CD14-positive monocyte (primary cell): ENCODE measurements at regions not wholly inside any gene's neighbourhood (a gene's known extent, or its start where the extent isn't known, plus 50 kb on each side); places are given as distances from the start of the nearest gene placed in this dataset.

Source experiments
- DNase-seq, 3 donors: peaks; one replicate each; pipeline ENCODE4 v3.0.0-alpha.2; 2011 to 2022
- H2AFZ ChIP-seq: 2 replicates; pipeline ENCODE4 v1.6.0; 2012; ENCODE audit warnings: mild to moderate bottlenecking, low read depth, low read length, inconsistent platforms; ENCODE audit not compliant: insufficient read depth, poor library complexity, severe bottlenecking
- H3K27ac ChIP-seq, 2 donors: 1 replicate in 1 of 2; 2 replicates in 1 of 2; pipeline ENCODE4 v1.5.1; 2012 to 2013; ENCODE audit warnings: low read length in 2 of 2, control low read depth in 1 of 2, inconsistent platforms in 1 of 2, low read depth in 1 of 2, mild to moderate bottlenecking in 1 of 2
- H3K27me3 ChIP-seq, 2 donors: one replicate each; pipeline versions ENCODE4 v1.6.0 to v1.6.1; 2011 to 2013; ENCODE audit warnings: low read length in 2 of 2; ENCODE audit not compliant: control insufficient read depth in 2 of 2, insufficient read depth in 2 of 2
- H3K36me3 ChIP-seq, 2 donors: replicated peaks in 1 of 2; 1 replicate in 1 of 2; 2 replicates in 1 of 2; pipeline versions ENCODE4 v1.5.1 to v1.6.1; 2012 to 2013; ENCODE audit warnings: low read length in 2 of 2, control low read depth in 1 of 2, inconsistent platforms in 1 of 2, mild to moderate bottlenecking in 1 of 2; ENCODE audit not compliant: insufficient read depth in 2 of 2, control insufficient read depth in 1 of 2
- H3K4me1 ChIP-seq, 2 donors: 1 replicate in 1 of 2; 2 replicates in 1 of 2; pipeline versions ENCODE4 v1.5.1 to v1.6.1; 2012 to 2013; ENCODE audit warnings: low read length in 2 of 2, control low read depth in 1 of 2, inconsistent platforms in 1 of 2, mild to moderate bottlenecking in 1 of 2, moderate library complexity in 1 of 2; ENCODE audit not compliant: insufficient read depth in 2 of 2, control insufficient read depth in 1 of 2
- H3K4me2 ChIP-seq: replicated peaks from 2 replicates; pipeline ENCODE3; 2012; ENCODE audit warnings: low read length, moderate library complexity, mild to moderate bottlenecking; ENCODE audit not compliant: poor library complexity, severe bottlenecking; ENCODE audit errors: extremely low read depth
- H3K4me3 ChIP-seq, 3 experiments: fragments of 200-600 bp in 1 of 3; sonication (generic) in 1 of 3; replicated peaks in 1 of 3; 1 replicate in 2 of 3; 2 replicates in 1 of 3; pipeline ENCODE4 v1.5.1; 2011 to 2013; ENCODE audit warnings: low read length in 3 of 3, mild to moderate bottlenecking in 3 of 3, control low read depth in 2 of 3, low read depth in 2 of 3, inconsistent platforms in 1 of 3, moderate library complexity in 1 of 3
- H3K79me2 ChIP-seq: 2 replicates; pipeline ENCODE4 v1.6.0; 2012; ENCODE audit warnings: mild to moderate bottlenecking, control low read depth, inconsistent platforms, low read length, moderate library complexity; ENCODE audit not compliant: insufficient read depth
- H3K9ac ChIP-seq: 2 replicates; pipeline ENCODE4 v1.6.0; 2017; ENCODE audit warnings: low read length, mild to moderate bottlenecking; ENCODE audit not compliant: insufficient read depth, poor library complexity, severe bottlenecking
- H3K9me3 ChIP-seq, 2 donors: replicated peaks in 1 of 2; 1 replicate in 1 of 2; 2 replicates in 1 of 2; pipeline versions ENCODE4 v1.5.1 to v1.6.1; 2012 to 2013; ENCODE audit warnings: low read length in 2 of 2, control low read depth in 1 of 2; ENCODE audit not compliant: control insufficient read depth in 1 of 2, insufficient read depth in 1 of 2
- H4K20me1 ChIP-seq: 2 replicates; pipeline ENCODE4 v1.6.0; 2012; ENCODE audit warnings: mild to moderate bottlenecking, low read length, control low read depth, moderate library complexity; ENCODE audit not compliant: insufficient read depth
- H3K27ac Mint-ChIP-seq, 7 donors: one replicate each; pipeline ENCODE4 v1.8.0; 2020; ENCODE audit warnings: mild to moderate bottlenecking in 7 of 7, mixed read lengths in 7 of 7, moderate library complexity in 6 of 7, inconsistent platforms in 2 of 7
- H3K27me3 Mint-ChIP-seq, 3 donors: one replicate each; pipeline ENCODE4 v1.8.0; 2021 to 2022; ENCODE audit warnings: low read depth in 3 of 3, mild to moderate bottlenecking in 3 of 3, mixed read lengths in 3 of 3, moderate library complexity in 3 of 3, inconsistent platforms in 1 of 3
- H3K36me3 Mint-ChIP-seq, 2 donors: one replicate each; pipeline ENCODE4 v1.8.0; 2020; ENCODE audit warnings: mixed read lengths in 2 of 2, inconsistent platforms in 1 of 2, mild to moderate bottlenecking in 1 of 2
- H3K4me1 Mint-ChIP-seq: one replicate; pipeline ENCODE4 v1.8.0; 2020; ENCODE audit warnings: mild to moderate bottlenecking, mixed read lengths
- H3K4me3 Mint-ChIP-seq, 2 donors: one replicate each; pipeline ENCODE4 v1.8.0; 2020; ENCODE audit warnings: mild to moderate bottlenecking in 2 of 2, mixed read lengths in 2 of 2, moderate library complexity in 1 of 2
- H3K9me3 Mint-ChIP-seq, 7 donors: one replicate each; pipeline ENCODE4 v1.8.0; 2020 to 2022; ENCODE audit warnings: mixed read lengths in 7 of 7, mild to moderate bottlenecking in 6 of 7, moderate library complexity in 6 of 7, inconsistent platforms in 2 of 7
- WGBS: methylation state at CpG from one replicate; pipeline ENCODE4 v1.1.5; 2013; ENCODE audit warnings: missing lambda C conversion rate; ENCODE audit not compliant: insufficient coverage; 5-methylcytosine and 5-hydroxymethylcytosine counted together
- intact Hi-C, 2 donors: fragments of 100-400 bp; cut with micrococcal nuclease; formaldehyde crosslinking; loops; one replicate each; pipeline versions ENCODE4 v1.15.0 to v1.15.1; 2023
- TF ChIP-seq, protein P1 (sequence below): fragments of 200-600 bp; IDR thresholded peaks from one replicate; pipeline ENCODE4 v1.8.0; 2022; ENCODE audit warnings: antibody characterized with exemption, mild to moderate bottlenecking

DNA sequence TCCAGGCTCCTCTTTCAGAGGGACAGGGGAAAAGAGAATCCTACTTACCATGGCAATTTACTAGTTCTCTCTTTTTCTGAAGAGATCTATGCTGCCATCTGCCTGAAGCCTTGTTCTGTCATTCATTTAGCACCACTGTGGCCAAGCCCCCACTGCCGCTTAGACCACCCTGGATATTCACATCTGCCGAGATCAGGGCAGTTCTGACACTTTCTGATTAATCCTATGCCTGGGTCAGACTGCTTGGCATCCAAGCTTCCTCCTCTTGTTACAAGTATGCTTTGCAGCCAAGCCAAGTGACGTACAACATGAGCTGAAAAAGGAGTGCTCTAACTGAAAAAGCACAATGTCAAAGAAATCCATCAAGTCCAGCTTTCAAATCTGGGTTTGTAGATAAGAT is 332.6 kb downstream of the SUCLG1 start:
- Mint-ChIP-seq H3K4me1 (no peaks in the 10 kb centered on the region), H3K4me3 (no peak overlapping the region), H3K9me3 (peaks cover 1 to 9% (median 5%) of the 10 kb centered on the region in 7 donors), H3K36me3 (no peaks in the 10 kb centered on the region), H3K27me3 (no peaks in the 10 kb centered on the region), H3K27ac (no peak overlapping the region)
- Histone ChIP-seq H2AFZ (no peak overlapping the region), H3K4me1 (no peaks in the 10 kb centered on the region), H3K27ac (no peak overlapping the region), H3K4me2 (no peak overlapping the region), H4K20me1 (no peaks in the 10 kb centered on the region), H3K9ac (no peak overlapping the region), H3K9me3 (peaks cover 0 to 5% of the 10 kb centered on the region in 2 donors), H3K36me3 (no peaks in the 10 kb centered on the region), H3K27me3 (no peaks in the 10 kb centered on the region), H3K79me2 (no peaks in the 10 kb centered on the region), H3K4me3 (no peak overlapping the region)
- TF ChIP-seq, protein P1, sequence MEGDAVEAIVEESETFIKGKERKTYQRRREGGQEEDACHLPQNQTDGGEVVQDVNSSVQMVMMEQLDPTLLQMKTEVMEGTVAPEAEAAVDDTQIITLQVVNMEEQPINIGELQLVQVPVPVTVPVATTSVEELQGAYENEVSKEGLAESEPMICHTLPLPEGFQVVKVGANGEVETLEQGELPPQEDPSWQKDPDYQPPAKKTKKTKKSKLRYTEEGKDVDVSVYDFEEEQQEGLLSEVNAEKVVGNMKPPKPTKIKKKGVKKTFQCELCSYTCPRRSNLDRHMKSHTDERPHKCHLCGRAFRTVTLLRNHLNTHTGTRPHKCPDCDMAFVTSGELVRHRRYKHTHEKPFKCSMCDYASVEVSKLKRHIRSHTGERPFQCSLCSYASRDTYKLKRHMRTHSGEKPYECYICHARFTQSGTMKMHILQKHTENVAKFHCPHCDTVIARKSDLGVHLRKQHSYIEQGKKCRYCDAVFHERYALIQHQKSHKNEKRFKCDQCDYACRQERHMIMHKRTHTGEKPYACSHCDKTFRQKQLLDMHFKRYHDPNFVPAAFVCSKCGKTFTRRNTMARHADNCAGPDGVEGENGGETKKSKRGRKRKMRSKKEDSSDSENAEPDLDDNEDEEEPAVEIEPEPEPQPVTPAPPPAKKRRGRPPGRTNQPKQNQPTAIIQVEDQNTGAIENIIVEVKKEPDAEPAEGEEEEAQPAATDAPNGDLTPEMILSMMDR, result no peak
- intact Hi-C loops, result no loop called here
- DNase-seq, result no peak
- 59% methylated on average over 3 of the region's 3 CpGs for WGBS

DNA sequence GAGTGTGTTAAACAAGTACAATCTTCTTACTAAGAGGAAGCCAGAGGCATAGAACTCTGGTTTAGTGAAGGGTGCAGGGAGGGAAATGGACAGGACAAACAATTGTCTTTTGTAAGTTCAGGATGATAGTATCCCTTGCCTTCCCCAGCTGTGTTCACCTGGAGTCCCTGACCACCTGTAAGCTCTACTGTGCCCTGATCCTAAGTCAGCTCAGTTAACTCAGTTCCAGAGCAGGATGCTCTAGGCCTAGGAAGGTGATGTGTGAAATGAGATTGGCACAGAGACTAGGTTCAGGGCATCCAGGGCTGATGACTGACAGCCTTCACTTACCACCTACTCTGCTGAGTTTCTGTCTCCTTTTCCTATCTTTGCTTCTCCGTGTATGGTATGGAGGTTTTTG is 333.0 kb downstream of the SUCLG1 start:
- no peaks in the 10 kb centered on the region for H3K4me1 ChIP-seq
- no peak overlapping the region for H3K27ac ChIP-seq
- H3K79me2 ChIP-seq, result no peaks in the 10 kb centered on the region
- WGBS, result no CpG with 5 or more reads among the region's 1 CpG
- TF ChIP-seq, protein P1, result no peak
- DNase-seq, result no peak
- intact Hi-C loops, result no loop called here
- no peak overlapping the region for H3K4me3 ChIP-seq
- Mint-ChIP-seq H3K9me3 (peaks cover 1 to 9% (median 5%) of the 10 kb centered on the region in 7 donors), H3K27ac (peak overlapping the region in 1 of 7 donors; percentile 35), H3K36me3 (no peaks in the 10 kb centered on the region), H3K27me3 (no peaks in the 10 kb centered on the region), H3K4me3 (no peak overlapping the region), H3K4me1 (no peaks in the 10 kb centered on the region)
- no peaks in the 10 kb centered on the region for H3K27me3 ChIP-seq
- H2AFZ ChIP-seq, result no peak overlapping the region
- H3K9me3 ChIP-seq, result peaks cover 0 to 5% of the 10 kb centered on the region in 2 donors
- no peaks in the 10 kb centered on the region for H3K36me3 ChIP-seq
- H3K4me2 ChIP-seq, result no peak overlapping the region
- H4K20me1 ChIP-seq, result no peaks in the 10 kb centered on the region
- no peak overlapping the region for H3K9ac ChIP-seq
